H54 (cell line): ENCODE measurements at regions not wholly inside any gene's neighbourhood (a gene's known extent, or its start where the extent isn't known, plus 50 kb on each side); places are given as distances from the start of the nearest gene placed in this dataset.

Experiments used
- DNase-seq: peaks from one replicate; pipeline ENCODE4 v3.0.0; 2011; ENCODE audit warnings: low spot score, mixed read lengths; ENCODE audit not compliant: insufficient read length
- FAIRE-seq: peaks from 3 replicates; lab custom pipeline; 2011; peaks lifted over from hg19 to GRCh38; lab: Jason Lieb, UNC
- POLR2A ChIP-seq: IDR thresholded peaks from 2 replicates; pipeline ENCODE4 v1.6.1; 2011; ENCODE audit warnings: low read depth, mild to moderate bottlenecking, low read length

GRCh38 chr14:94960285-94961001 is 190.5 kb upstream of the GSC start:
- no peak for DNase-seq
- no peak for TF ChIP-seq POLR2A
- FAIRE-seq, result no peak

- DNase-seq (no peak), FAIRE-seq (no peak)
- no peak for TF ChIP-seq POLR2A
Measured at GRCh38 chr14:94953541-94954260, 183.8 kb upstream of the GSC start.

GRCh38 chr14:94952097-94952496 is 182.2 kb upstream of the GSC start:
- TF ChIP-seq POLR2A, result no peak
- no peak for DNase-seq
- FAIRE-seq, result no peak

- DNase-seq, result no peak
- FAIRE-seq, result no peak
- no peak for TF ChIP-seq POLR2A
Measured at GRCh38 chr14:94946244-94946643, 176.3 kb upstream of the GSC start.

- no peak for TF ChIP-seq POLR2A
Measured at GRCh38 chr14:94945615-94946014, 175.7 kb upstream of the GSC start.

DNA sequence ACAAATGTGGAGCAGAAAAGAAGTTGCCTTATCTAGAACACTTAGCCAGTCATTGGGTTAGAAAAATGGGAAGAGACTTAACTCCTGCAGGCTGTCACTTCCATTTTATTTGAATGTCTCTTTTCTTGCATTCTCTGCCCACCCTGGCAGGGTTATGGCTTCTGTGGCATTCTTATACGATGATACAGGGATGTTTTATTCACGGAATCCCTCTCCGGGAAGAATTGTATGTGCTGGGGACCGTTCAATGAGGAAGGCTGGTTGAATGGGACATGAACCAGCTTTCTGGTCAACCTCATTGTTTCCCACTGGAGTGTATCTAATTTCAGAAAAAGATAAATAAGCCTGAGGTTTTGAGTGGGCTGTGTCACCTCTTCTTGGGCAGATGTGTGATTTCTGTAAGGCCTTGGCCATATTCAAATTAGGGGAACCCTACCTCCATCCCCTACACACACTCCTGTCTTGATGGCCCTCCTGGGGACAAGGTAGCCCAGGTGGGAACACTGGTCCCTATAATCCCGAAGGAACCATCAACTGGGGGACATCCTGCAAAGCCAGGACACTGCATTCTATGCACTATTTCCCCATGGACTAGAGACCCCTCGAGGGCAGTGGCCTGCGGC is 174.8 kb upstream of the GSC start:
- no peak for TF ChIP-seq POLR2A
- FAIRE-seq (no peak), DNase-seq (no peak)

More at GRCh38 chr14:94945615-94946014, 175.7 kb upstream of the GSC start:
- DNase-seq, result no peak
- FAIRE-seq, result no peak

DNA sequence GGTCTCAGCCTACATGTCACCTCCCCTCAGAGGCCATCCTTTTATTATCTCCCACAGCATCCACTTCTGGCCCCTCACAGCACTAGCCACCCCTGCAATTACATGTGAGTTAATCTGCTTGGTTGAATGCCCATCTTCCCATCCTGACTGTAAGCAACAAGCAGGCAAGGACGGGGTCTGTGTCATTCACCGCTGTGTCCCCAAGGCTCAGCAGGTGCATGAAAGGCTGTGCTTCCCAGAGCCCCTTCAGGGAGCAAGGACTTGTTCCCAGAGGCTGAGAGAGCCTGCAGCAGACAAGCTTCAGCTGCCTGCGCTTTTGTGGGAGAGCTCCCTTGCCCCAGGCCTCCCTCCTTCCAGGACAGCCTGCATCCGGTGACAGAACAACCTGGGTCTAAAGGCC is 172.7 kb upstream of the GSC start:
- no peak for DNase-seq
- no peak for TF ChIP-seq POLR2A
- FAIRE-seq, result no peak

DNA sequence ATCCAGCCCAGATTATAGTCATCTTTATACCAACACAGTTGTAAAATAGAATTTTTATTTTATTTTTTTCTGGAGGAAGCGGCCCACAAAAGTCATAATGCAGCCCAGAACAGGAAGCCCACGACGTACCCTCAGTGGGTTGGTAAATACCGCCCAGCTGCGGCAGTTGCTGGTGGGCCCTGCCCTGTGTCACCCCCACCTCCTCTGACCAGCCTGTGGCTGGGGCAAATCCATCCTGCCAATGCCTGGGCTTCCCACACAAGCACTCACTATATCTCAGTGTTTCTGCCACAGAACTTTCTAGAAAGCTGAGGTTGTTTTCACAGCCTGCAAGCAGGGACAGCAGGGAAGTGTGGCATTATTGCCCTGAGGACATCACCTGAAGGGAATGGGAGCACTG is 171.4 kb upstream of the GSC start:
- FAIRE-seq (no peak), DNase-seq (no peak)
- no peak for TF ChIP-seq POLR2A

DNA sequence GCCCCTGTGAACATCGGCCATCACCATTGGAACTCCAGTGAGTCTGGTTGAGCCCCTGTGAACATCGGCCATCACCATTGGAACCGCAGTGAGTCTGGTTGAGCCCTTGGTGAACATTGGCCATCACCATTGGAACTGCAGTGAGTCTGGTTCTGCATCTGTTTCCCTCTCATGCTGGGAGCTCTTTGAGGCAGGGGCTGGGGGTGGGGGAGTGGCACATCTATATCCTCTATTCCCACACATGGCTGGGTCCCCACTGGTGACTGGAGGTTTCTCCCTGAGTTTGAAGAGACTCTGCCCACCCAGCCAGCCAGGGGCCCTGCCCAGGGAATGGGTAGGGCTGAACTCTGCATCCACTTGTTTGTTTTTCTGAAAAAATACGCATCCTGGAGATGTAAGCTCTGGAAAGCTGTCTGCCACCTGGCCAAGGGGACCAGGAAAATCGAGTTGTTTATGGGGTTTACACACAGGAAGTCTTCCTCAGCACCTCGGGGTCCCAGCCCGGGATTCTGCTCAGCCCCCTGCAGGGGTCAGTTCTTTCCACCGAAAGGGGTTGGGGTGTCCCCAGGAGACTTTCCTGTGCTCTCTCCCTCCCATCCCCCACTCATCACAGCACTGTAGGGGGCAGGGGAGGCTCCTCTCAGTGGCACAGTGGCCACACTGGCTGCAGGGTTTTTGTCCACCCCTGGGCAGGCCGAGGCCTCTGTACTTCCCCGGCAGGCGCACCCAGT is 170.5 kb upstream of the GSC start:
- FAIRE-seq (no peak), DNase-seq (no peak)
- TF ChIP-seq POLR2A, result no peak

DNA sequence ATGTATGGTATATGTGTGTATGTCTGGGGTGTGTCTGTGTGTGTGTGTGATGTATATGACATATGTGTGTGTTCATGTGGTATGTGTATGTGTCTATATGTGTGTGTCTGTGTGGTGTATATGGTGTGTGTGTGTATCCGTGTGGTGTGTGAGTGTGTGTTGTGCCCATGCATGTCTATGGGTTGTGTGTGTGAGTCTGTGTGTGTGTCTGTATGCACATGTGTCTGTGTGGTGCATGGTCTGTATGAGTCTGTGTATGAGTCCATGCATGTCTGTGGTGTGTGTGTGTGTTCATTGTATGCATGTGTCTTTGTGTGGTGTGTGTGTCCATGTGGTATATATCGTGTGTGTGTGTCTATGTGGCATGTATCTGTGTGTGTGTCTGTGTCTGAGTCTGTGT is 168.1 kb upstream of the GSC start:
- FAIRE-seq, result no peak
- TF ChIP-seq POLR2A, result no peak
- no peak for DNase-seq

DNA sequence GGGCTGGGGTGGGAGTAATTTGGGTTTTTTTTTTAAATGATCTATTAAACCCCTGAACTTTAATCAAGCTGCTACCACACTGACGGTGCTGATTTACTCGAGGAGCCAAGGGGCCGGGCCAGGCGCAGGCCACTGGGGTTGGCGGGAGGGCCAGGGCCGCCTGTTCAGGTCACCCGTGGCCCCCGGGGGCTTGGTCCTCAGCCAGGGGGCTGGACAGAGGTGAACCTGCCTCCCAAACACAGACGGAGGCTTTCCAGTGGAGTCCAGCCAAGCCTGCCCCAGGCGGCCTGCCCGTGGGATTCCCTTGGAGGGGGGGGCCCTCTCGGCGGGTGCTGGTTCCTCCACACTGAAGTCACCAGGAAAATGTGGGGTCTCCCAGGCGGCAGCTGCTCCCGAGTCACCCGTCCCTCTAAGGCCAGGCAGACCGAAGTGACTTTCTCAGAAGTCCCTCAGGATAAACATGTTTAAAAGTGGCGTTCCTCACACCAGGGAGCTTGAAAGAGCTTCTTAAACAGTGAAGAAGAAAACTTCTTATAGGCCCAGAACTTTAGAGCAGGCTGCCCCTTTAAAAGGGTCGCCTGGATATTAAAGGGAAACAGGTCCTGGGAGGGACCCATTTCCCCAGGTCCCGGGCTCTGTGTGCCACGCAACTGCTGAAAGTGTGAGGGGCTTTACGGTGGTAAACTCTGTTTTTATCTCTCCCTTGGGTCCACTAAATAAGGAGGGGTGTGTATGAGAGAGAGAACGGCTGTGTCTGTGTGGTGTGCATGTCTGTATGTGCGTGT is 167.2 kb upstream of the GSC start:
- no peak for DNase-seq
- FAIRE-seq, result no peak
- no peak for TF ChIP-seq POLR2A

- FAIRE-seq, result no peak
- DNase-seq, result no peak
Measured at GRCh38 chr14:94936401-94936892, 166.5 kb upstream of the GSC start.

More at GRCh38 chr14:94936401-94936892, 166.5 kb upstream of the GSC start:
- no peak for TF ChIP-seq POLR2A
